IPS DF 4.7 (cell line): ENCODE measurements at regions not wholly inside any gene's neighbourhood (a gene's known extent, or its start where the extent isn't known, plus 50 kb on each side); places are given as distances from the start of the nearest gene placed in this dataset.

Experiments
- DNase-seq: peaks from one replicate; pipeline ENCODE4 v3.0.0-alpha.2; 2013; ENCODE audit warnings: low spot score; ENCODE audit errors: extremely low read depth

DNA sequence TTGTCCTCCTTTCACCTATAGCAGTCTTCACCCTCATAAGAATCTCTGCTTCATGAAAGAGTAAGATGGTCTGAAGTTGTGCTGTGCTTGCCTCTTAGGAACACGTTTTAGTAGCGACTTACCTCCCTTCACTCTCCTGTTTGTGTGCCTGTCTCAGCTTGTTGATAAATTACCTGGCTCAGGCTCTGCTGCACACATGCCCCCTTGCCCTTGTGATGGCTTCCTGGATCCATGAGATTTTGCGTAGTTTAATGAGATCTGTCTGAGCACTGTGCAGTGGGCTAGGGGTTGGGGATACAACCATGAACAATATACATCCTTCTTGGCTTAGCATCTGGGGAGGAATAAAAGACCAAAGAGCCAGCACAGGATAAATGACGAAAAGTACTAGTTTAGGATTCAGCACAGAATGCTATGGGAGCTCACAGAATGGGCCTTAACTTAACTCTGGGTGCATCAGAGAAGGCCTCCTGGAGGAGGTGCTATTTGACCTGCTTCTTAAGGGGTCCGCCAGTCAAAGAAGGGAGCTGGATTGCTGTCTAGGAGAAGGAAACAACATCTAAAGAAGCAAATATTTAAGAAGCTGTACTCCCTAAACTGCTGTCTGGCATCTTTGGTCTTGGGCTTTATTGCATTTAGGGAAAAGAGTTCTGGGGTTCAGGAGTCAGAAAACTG is 175.7 kb upstream of the PLXNA2 start:
- no peak for DNase-seq

DNA sequence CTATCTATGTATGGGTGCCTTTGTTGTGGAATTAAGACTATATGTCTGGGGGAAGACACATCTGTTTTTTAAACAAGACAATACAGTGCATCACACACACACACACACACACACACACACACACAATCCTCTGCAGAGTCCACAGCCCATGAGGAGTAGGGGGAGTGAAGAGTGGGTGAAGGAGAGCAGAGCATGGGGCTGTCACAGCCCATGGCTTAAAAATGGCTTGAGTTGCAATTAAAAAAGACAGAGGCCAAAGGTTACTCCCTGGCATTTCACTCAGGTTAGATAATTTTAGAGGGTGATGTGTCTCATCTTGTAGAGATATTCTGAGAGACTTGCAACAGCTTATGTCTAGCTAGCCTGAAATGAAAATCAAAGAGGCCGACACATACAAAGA is 176.5 kb upstream of the PLXNA2 start:
- DNase-seq = no peak

DNA sequence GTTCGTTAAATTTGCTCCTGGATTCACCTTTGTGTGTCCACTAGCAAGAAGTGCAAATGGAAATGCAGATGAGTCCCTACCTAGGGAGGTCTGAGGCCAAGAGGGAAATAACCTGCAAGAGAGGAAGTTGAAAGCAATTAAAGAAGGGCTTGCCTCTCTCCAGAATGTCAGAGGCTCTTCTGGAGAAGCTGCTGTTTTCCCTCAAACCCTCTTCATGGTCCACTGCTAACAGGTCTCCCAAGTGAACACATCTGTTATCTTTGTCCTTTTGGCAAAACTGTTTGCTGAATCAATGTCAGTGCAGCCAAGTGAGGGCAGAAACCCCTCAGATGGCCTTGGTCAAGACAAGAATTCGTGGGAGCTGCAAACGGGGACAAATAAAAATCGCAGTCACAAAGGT is 177.3 kb upstream of the PLXNA2 start:
- no peak for DNase-seq

DNA sequence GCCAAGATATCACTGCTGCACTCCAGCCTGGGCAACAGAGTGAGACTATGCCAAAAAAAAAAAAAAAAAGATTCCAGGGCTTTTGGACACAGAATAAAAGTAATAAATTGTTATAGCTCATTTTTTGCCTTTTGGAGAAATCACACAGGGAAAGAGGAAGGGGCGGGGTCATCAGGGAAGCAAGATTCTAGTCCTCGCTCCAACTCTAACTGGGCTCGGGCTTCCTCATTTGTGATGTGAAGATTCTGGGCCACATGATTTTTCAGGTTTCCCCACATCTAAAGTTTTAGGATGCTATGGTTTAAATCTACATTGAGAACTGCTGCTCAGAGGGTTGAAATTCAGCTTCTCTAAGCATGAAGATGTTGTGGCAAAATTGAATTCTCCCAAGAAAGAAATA is 179.3 kb upstream of the PLXNA2 start:
- no peak for DNase-seq

DNA sequence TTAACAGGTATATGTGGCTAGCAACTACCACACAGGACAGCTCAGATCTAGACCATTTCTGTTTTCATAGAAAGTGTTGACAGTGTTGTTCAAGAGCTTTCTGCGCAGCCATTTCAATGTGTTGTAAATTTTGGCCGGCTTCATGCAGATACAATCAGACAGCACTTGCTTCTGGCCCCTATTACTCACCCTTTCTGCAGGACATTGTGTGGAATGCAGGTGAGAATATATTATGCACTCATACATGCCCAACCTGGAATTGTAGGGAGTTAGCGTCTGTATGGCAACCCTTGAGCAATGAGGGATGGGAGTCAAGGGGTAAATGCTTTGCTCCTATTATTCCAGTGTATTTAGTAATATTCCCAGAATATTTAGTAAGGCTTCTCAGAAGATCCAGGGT is 180.9 kb upstream of the PLXNA2 start:
- no peak for DNase-seq

DNA sequence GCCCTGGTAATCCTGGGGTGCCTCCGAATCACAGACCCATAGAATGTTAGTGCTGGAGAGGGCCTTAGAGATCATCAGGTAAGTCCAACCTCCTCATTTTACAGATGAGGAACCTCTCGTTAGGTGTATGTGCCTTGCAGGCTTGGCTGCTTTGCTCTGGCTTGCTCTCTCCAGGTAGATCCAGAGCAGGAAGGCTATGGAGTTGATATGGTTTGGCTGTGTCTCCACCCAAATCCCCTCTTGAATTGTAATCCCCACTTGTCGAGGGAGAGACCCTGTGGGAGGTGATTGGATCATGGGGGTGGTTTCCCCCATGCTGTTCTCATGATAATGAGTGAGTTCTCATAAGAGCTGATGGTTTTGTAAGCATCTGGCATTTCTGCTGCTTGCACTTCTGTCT is 186.0 kb upstream of the PLXNA2 start:
- DNase-seq = no peak

DNA sequence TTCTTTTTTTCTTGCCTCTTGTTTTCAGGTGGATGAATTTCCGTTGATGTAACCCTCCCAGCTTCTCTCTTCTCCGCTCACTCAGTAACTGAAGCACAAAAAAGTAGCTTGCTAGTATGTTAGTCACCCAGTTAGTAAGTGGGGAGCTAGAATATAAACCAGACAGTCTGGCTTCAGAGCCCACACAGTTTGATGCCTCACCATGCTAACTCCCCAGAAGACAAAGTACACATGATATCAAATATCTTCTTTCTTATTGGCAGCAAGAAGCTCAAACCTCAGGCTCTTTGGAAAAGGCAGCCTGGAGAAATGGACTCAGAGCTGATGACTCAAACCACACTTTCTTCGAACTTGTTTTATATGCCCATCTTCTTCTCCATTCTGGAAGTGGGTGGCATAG is 187.5 kb upstream of the PLXNA2 start:
- no peak for DNase-seq

DNA sequence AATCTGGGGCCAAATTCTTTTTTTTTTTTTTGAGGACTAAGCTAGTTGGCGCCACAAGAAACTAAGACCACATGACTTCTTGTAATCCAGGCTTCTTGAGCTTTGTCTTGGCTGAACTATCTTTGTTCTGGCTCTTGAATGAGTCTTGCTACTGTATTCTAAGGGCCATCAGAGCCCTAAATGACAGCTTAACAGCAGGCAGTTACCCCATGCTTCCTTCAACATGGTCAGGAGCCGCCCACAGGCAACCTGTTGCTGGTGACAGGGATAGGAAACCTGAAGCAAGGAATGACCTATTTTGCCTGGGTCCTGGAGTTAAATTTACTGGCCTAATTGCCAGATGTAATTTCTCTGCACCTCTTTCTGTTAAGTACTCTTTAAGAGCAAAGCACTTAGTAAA is 188.2 kb upstream of the PLXNA2 start:
- no peak for DNase-seq

DNA sequence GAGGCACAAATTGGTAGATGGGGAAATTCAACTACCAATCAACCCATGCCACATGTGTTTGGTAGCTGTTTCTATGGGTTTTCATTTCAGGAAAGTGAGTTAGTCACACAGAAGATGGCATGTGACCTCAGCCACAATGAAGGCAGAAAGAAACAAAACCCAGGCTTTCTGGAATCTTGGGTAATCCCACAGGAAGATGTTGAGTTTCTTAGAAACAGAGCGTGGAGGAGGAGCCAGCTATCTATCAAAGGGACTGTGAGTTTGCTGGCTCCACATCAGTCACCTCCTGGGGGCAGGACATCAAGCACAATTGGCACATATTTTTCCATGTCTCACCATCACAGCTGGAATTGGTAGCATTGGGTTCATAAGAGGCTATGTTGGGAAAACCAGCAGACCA is 188.9 kb upstream of the PLXNA2 start:
- no peak for DNase-seq

DNA sequence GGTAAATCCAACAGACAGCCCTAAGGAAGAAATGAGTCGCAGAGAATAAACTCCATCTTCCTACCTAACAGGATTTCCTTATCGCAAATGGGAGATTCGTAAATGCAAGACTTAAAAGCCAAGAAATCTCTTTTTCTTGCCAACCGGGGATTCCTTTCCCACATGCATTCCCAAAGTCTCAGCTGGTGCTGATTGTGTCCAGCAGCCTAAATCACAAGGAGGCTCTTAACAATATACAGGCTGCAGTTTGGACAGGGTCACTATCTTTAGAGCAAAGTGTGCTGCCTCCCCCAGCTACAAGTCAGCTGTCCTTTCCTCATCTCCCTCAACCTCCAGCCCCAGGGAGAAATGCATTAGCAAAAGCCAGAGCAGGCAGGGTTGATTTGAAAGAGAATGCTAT is 189.8 kb upstream of the PLXNA2 start:
- DNase-seq = no peak

DNA sequence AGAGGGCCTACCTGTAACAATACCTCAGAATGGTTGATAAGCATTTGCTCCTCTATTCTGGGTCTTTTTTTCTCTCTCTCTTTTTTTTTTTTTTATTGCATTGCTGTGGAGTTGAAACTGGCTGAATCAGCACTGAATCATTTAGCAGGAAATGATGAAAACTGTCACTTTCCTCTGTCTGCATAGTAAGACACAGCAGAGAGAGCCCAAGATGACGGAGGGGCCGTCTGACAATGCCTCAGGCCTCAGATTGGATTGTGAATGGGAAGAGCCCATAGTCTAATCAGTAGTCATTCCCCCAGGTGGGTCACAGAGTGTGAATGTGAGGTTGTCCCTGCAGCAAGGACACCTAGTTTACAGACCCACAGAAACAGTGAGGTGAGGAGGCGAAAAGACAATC is 193.2 kb upstream of the PLXNA2 start:
- DNase-seq = no peak

DNA sequence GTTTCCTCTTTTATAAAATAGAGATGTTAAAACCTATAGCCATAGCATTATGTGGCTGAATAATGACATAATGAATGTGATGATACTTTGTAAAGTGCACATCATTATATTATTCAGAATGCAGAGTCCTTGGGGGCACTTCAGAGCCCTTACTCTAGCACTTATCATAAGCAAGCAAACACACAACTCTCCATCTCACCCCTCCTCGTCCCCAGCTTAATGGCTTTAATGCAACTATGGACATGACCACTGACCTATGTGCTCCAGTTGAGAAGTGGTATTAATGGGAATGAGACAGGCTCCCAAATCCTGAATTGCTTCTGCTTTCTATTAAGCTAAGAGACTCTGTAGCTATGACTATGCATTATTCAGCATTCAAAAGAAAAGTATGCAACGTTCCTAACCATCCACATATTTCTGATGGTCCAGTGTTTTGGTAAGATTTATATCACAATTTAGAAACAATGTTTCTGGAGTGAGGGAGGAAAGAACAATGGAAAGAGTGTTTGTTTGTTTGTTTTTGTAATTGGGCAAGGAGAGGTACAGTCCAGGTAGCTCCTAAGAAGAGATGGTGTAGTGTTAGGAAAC is 194.0 kb upstream of the PLXNA2 start:
- no peak for DNase-seq

DNA sequence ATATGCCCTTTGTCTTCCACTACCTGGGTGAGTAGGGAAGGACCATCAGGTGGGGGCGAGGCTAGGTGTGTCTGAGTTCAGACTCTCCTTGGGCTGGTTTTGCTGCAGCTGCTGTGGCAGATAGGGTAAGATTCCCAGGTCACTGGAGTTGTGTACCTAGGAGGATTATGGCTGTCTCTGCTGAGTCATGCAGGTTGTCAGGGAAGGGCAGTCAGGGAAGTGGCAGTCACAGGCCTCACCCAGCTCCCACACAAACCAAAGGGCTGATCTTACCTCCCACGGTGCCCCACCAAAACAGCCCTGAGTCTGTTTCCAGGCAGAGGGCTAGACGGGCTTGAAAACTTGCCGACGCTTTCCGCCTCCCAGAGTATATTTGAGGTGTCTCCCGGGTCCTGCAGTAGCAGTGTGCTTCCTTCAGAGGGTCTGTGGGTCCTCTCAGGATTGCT is 201.6 kb upstream of the PLXNA2 start:
- no peak for DNase-seq

DNA sequence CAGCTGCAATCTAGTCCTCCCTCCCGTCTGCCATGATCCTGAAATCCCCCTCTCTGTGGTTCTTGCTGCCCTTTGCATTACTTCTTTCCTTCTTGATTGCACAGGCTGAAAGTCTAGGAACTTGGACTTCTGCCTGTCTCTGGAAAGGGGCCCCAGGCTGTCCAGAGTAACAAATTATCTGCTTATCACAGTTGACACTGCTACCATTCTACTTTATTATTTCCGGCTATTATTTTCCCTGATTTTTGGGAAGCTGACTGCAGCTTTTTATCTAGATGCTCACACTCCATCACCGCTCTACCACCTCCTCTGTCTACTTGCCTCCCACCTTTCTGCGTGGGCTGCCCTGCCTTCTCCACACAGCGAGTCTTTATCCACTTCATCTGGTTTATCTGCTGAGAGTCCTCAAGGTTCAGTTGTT is 202.1 kb upstream of the PLXNA2 start:
- no peak for DNase-seq

DNA sequence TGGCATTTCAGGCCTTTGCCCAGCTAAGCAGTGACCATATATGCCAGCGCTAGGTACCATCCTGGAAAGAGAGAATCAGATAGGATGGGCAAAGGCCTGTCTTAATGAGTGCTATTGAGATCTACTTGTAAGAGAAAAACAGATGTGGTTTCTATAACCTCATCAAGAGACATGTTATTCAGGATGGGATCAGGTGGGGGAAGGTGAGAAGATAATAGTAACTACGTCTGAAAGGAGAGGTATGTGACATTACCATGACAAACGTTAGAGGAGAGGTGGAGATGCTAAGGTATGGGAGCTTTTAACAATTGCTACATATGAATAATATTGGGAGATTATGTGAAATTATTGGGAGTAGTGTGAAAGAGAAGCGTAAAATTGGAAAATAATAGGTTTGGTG is 204.2 kb upstream of the PLXNA2 start:
- no peak for DNase-seq

DNA sequence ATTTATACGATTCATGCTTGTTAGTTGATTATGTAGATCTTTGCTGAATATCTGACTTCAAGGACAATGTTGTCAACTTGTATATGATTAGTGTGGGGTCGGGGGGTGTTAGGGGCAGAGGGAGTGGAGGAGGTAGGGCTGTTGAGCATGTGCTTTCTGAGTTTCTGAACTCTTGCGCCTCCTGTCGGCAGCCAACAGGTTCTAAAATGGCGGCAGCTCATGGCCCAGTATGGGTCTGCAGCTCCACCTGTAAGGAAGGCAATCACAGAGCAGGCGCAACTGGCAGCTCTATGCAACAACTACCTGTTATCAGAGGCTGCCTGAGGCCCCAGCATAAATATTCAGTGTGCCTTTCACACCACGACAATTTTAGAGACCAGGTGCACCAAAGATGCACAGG is 205.8 kb upstream of the PLXNA2 start:
- no peak for DNase-seq

DNA sequence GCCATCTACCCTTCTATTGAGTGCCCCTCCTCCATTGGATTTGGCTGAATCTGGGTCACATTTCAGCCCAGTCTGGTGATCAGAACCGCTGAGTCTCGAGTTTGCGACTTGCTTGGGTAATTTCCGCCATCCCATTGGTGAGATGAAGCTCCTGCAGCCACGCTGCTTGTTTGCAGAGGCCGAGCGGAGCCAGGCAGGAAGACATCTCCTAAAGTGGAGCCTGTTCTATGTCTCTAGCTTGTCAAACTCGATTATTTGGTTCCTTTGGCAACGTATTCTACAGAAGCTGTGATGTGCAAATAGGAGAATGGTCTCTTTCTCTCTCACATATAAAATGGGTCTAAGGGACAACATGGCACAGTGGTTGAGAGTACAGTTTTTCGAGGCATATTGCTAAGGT is 206.8 kb upstream of the PLXNA2 start:
- no peak for DNase-seq

DNA sequence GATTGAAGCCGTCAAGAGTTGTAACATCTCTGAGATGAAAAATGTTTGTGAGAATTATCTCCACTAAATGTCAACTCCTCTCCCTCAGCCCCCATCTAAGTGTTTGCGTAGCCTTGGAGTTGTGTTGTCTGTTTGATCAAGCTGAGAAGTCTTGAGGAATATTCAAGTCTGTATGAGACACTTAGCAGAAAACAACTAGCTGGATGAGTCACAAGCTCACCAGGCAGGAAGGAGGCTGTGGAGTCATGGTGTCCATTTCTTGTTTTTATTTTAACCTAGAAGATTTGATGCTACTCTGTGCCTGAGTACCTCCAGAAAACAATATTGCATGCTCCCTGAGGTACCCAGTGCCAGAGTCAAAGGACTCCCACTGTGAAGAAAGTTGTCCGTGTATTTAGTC is 211.6 kb upstream of the PLXNA2 start:
- no peak for DNase-seq

DNA sequence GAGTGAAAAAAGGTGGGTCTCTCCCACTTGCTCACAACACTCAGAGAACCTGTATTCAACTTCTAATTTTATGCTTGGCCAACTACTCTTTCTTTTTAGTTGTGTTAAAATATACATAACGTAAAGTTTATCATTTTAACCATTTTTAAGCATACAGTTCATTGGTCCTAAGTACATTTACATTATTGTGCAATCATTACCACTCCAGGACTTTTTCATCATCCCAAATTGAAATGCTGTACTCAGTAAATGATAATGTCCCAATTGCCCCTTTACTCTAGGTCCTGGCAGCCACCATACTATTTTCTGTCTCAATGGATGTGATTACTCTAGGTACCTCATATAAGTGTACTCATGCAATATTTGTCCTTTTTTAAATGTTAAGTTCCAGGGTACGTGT is 212.3 kb upstream of the PLXNA2 start:
- no peak for DNase-seq

DNA sequence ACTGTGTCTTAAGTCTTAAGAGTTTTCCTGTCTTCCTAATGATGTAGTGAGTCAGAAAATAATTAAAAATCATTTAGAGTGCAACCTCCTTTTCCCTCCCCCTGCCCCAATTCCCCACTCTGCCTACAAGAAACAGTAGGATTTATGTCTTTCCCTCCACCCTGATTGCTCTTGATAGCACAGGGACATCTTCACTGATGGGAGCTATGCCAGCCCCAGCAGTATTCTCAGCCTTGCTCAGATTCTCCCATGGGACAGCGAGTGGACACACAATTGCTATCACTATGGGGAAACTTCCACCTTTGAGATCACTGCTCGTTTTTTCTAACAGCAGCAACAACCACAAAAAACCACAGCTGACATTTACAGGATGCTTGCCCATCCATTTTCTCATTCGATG is 216.6 kb upstream of the PLXNA2 start:
- no peak for DNase-seq

DNA sequence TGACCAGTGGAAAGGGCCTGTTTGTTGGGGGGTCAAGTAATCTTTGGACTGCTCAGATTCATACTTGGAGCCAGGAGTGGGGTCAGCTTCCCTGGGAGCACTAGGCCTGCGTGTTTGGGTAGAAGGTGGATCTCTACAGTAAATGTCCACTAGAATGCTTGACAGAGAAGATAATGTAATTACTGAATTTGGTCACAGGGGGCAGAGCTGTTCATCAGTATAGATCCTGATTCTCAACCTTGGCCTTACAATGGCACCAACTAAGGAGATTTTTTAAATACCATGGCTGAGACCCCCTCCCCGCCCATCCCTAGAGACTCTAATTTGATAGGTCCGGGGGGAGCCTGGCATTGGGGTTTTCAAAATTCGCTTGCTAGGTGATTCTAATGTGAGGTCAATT is 217.5 kb upstream of the PLXNA2 start:
- no peak for DNase-seq

DNA sequence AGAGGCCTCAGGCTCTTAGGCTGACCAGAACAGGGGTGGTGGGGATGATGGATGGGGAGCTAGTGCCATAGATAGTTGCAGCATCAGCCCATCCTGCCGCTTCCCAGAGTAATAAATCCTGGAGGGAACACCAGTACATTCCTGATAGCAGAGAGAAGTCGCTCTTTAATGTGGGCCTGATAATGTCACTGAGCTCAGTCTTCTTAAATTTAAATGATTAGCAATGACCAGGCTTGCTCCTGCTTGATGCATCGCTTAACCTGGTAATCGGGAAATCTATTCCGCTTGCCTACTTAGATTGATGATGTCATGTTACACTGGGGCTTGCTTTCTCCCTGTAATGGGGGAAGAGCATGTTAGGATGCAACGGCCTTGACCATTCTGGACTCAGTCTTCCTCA is 218.6 kb upstream of the PLXNA2 start:
- DNase-seq = no peak

DNA sequence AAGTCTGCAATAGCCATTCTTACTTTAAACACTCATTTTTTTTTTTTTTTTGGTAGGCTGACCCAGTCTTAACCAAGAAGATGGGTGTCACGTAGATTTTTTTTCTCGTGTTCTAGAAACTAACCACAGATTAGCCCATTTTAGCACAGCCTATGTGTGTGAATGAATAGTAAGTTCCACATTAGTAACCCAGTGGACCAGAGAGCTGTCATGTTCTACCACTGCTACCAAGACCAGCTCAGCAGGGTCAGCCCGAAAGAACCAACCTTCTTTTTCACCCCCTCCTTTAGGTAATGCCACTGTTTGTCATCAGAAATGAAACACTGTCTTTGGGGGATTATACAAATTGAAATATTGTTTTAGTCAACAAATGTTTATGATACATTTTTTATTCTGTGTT is 221.1 kb upstream of the PLXNA2 start:
- no peak for DNase-seq
